Erythroblast (primary cell): ENCODE measurements at regions not wholly inside any gene's neighbourhood (a gene's known extent, or its start where the extent isn't known, plus 50 kb on each side); places are given as distances from the start of the nearest gene placed in this dataset.

ENCODE experiments used
- GATA1 ChIP-seq: IDR thresholded peaks from 2 replicates; pipeline ENCODE4 v1.6.1; 2011; ENCODE audit warnings: low read depth, mild to moderate bottlenecking, control low read depth, low read length, moderate library complexity
- POLR2A ChIP-seq: IDR thresholded peaks from 2 replicates; pipeline ENCODE4 v1.6.1; 2011; ENCODE audit warnings: mild to moderate bottlenecking, low read length

- TF ChIP-seq POLR2A (no peak), GATA1 (no peak)
These were observed 333.3 kb downstream of the MRPL39 start for GRCh38 chr21:25273959-25274358.
